ENCODE measurements at regions not wholly inside any gene's neighbourhood (a gene's known extent, or its start where the extent isn't known, plus 50 kb on each side); places are given as distances from the start of the nearest gene placed in this dataset.

DNA sequence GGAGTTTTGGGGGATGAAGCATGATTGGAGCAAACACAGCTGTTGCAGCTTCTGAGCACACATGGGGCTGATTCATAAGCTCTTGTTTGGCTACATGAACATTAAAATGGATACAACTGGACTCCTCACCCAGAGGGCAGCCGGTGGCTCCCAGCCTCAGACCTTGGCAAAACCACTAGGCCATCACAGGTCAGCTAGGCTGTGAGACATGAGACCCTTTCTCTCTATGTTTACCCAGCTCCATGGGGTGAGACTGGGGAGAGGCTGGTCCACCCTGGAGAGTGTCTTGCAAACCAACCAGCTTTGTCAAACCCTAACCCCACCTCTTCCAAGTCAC is 388.7 kb downstream of the PTPRU start:
- DNase-seq: no peak
- Histone ChIP-seq H3K27me3 (ENCODE audit: control insufficient read depth in 3 of 3, insufficient read depth in 3 of 3, low read length in 2 of 3) (no peaks in the 10 kb centered on the region), H3K9ac (ENCODE audit: insufficient read depth in 1 of 2, low read length in 2 of 2) (no peak overlapping the region), H3K4me3 (no peak overlapping the region), H3K27ac (ENCODE audit: low read depth in 1 of 2, low read length in 1 of 2) (no peak overlapping the region), H3K36me3 (ENCODE audit: control insufficient read depth in 4 of 4, insufficient read depth in 4 of 4, low read length in 4 of 4) (no peaks in the 10 kb centered on the region), H3K4me1 (ENCODE audit: control insufficient read depth in 5 of 5, insufficient read depth in 5 of 5, low read length in 5 of 5) (no peaks in the 10 kb centered on the region), H3K9me3 (ENCODE audit: control insufficient read depth in 4 of 4, insufficient read depth in 3 of 4, low read length in 3 of 4) (peaks cover 0 to 12% (median 0%) of the 10 kb centered on the region in 4 donors)
- no peak for ATAC-seq (ENCODE audit: insufficient read depth, low FRiP score)
- no peak for TF ChIP-seq CTCF (IDR thresholded peaks at IDR 0.05; ENCODE audit: control extremely low read depth, extremely low read depth)
- WGBS, 2 donors: 88% methylated on average over 1 of the region's 1 CpG

DNA sequence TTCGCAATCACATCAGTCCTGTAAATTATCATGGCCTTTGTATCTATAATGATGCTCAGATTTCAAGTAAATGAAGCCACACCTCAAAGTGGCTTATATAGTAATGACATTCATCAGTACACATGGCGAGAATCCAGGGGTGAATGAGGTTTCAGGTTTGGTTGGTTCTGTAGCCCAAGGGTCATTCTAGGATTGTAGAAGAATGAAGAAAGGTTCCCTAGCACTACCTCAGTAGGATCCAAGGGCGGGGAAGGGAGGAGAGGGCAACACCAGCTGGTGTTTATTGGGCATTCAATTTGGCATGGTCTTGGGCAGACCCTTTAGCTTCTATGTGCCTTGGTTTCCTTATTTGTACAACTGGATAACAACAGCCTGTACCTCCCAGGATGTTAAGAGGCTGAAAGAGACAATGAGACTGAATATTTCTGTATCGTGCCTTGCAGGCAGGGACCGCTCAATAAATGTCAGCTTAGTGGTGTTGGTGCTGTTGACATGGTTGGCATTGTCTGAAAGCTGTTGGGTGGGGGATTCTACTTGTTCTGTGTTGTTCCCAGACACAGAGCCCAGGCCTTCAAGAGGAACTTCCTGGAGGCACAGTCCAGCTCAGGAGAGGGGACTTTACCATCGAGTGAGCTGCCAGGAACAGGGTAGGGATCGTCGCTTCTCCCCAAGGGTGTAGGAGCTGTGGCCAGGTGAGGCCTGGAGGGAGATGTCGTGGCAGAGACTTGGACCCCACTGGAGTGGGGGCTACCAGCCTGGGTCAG is 388.2 kb downstream of the PTPRU start:
- Histone ChIP-seq H3K27ac (ENCODE audit: low read depth in 1 of 2, low read length in 1 of 2) (no peak overlapping the region), H3K9me3 (ENCODE audit: control insufficient read depth in 4 of 4, insufficient read depth in 3 of 4, low read length in 3 of 4) (peaks cover 0 to 12% (median 0%) of the 10 kb centered on the region in 4 donors), H3K4me1 (ENCODE audit: control insufficient read depth in 5 of 5, insufficient read depth in 5 of 5, low read length in 5 of 5) (no peaks in the 10 kb centered on the region), H3K9ac (ENCODE audit: insufficient read depth in 1 of 2, low read length in 2 of 2) (no peak overlapping the region), H3K36me3 (ENCODE audit: control insufficient read depth in 4 of 4, insufficient read depth in 4 of 4, low read length in 4 of 4) (no peaks in the 10 kb centered on the region), H3K4me3 (no peak overlapping the region), H3K27me3 (ENCODE audit: control insufficient read depth in 3 of 3, insufficient read depth in 3 of 3, low read length in 2 of 3) (no peaks in the 10 kb centered on the region)
- ATAC-seq (ENCODE audit: insufficient read depth, low FRiP score): no peak
- DNase-seq: no peak
- TF ChIP-seq CTCF (IDR thresholded peaks at IDR 0.05; ENCODE audit: control extremely low read depth, extremely low read depth): no peak
- WGBS, 2 donors: 81% methylated on average over 9 of the region's 9 CpGs

DNA sequence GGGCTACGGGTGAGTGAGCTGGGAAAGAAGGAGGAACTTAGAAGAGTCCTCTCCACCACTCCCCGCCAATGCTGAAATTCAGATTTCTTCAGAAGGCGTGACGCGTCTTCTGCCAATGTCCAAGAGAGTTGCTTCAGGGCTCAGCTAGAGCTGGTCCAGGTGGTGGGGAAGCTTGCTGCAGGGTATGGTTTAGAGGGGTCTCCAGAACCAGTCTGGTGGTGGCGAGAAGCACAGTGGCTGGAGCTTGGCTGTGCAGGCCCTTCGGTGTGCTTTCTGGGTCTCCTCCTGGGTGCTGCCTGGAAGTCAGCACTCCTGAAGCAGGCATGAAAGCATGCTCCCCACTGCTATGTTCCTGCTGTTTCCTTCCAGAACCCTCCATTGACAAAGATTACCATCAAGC is 387.2 kb downstream of the PTPRU start:
- no peak for TF ChIP-seq CTCF (IDR thresholded peaks at IDR 0.05; ENCODE audit: control extremely low read depth, extremely low read depth)
- no peaks in the 10 kb centered on the region for H3K4me1 ChIP-seq (ENCODE audit: control insufficient read depth in 5 of 5, insufficient read depth in 5 of 5, low read length in 5 of 5)
- H3K9me3 ChIP-seq (ENCODE audit: control insufficient read depth in 4 of 4, insufficient read depth in 3 of 4, low read length in 3 of 4): peaks cover 0 to 9% (median 0%) of the 10 kb centered on the region in 4 donors
- DNase-seq: no peak
- H3K27ac ChIP-seq (ENCODE audit: low read depth in 1 of 2, low read length in 1 of 2): no peak overlapping the region
- no peak overlapping the region for H3K9ac ChIP-seq (ENCODE audit: insufficient read depth in 1 of 2, low read length in 2 of 2)
- no peak for ATAC-seq (ENCODE audit: insufficient read depth, low FRiP score)
- WGBS, 2 donors: 76 to 86% methylated on average over 7 of the region's 7 CpGs
- no peak overlapping the region for H3K4me3 ChIP-seq
- H3K36me3 ChIP-seq (ENCODE audit: control insufficient read depth in 4 of 4, insufficient read depth in 4 of 4, low read length in 4 of 4): no peaks in the 10 kb centered on the region
- H3K27me3 ChIP-seq (ENCODE audit: control insufficient read depth in 3 of 3, insufficient read depth in 3 of 3, low read length in 2 of 3): no peaks in the 10 kb centered on the region
